Middle frontal gyrus (tissue), 1 donor: ENCODE measurements at regions not wholly inside any gene's neighbourhood (a gene's known extent, or its start where the extent isn't known, plus 50 kb on each side); places are given as distances from the start of the nearest gene placed in this dataset.
A peak's percentile ranks its signal among the peaks of the same experiment; 100 is the strongest.
"Not testable (repeated sequence)": the region's sequence is repeated elsewhere in the genome, so short reads cannot be mapped to it uniquely, and the experiment has no call there.

Experiments used
- DNase-seq: peaks from one replicate; pipeline ENCODE4 v3.0.0-alpha.2; 2015; ENCODE audit warnings: low spot score; ENCODE audit errors: extremely low spot score

DNA sequence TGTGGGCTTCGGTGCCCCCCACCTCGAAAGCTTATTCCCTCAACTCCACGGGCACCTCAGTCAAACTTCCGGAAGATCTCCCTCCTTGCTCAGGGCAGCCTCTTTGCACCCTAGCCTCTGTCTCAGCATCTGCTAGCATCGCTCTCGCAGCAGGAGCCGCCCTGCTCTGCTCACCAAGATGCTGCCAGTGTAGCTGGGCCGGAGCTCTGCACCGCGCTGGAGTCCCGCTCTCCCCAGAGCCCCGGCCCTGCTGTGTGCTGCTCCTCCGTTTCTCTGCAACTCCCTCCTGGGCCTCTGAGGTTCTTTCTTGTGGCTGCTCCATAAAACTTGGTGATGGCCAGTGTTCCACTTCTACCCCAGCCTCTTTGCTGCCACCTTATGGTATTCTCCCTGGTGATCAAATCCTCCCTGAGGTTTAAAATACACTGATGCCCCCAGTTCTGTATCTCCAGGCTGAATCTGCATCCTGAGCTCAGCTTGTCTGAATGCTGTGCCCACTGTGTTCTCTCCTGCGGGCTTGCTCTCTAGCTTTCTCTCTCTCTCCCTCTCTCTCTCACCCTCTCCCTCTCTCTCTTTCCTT lies 198.0 kb downstream of the UQCRFS1 start:
- DNase-seq, result no peak

DNA sequence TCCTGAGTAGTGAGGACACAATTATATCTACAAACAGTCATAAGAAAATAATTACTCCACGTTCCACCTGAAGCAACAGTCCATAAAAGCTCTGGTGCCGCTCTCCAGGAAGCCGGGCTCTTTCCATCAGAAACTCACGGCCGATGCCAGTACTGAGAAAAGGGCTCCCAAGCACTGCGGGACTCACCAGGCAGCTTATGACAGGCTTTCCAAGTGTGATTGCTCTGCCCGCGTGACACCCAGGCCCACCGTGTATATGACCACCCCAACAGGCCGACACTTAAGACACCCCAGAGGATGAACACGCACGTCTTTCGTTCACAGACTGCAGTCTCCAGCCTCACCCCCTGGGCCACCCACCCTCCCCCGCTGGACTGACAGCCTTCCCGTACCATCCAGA lies 199.0 kb downstream of the UQCRFS1 start:
- DNase-seq, result no peak

DNA sequence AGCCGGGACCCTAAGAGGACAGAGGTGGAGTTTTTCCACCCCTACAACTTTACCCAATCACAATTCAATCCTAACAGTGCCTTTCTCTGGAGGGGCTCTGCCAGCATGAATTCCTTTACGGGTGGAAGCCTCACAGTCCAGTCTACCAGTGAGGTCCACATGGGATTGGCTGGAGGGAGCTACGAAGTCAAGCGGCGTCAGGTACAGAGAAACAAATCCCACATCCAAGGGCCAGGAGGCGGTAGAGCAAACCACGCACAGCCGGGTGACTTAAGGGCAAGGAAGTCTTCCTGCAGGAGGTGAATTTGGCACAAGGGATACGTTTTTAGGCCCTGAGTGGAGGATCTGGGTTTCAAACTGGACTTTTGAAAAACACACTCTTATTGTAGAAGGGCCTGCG lies 199.6 kb downstream of the UQCRFS1 start:
- DNase-seq, result no peak

- DNase-seq, result no peak
Observed at GRCh38 chr19:29012457-29012856, 200.5 kb downstream of the UQCRFS1 start.

DNA sequence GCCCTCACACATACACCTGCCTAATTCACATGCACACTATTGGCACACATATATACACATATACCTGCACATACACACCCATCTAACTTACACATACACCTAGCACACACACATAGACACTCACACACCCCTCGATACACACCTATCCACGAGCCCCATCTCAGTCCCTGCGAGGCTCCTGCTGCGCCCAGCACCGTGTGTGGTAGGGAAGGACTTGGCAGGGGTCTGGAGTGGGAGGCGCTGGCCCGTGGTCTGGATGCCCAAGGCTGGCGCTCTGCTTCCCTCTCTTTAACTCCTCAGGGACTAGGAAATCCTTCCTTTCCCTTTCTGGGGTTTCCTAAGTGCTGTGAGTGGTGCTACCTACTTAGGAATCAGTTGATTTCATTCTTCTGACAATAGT lies 202.7 kb downstream of the UQCRFS1 start:
- DNase-seq, result no peak

DNA sequence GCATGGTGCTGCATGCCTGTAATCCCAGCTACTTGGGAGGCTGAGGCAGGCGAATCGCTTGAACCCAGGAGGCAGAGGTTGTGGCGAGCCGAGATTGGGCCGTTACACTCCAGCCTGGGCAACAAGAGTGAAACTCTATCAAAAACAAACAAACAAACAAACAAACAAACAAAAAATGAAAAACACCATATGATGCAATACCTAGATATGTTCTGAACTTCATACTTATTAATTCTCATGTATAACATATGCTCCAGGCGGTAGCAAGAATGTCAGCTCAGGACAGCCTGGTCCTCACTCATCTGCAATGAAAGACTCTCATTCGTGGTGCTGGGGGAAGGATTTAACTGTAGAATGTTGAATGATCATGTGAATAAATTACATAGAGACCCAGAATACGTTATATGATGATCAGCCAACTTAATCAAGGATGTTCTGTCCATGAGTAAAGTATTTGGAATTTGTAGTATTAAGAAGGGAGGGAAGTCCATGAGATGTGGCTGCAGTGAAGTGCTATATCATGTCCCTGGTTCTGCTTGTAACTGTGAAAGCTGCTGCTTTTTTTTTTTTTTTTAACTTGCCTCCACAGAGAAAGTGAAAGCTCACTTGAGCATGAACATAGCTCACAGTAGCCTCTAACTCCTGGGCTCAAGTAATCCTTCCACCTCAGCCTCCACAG lies 206.8 kb downstream of the UQCRFS1 start:
- DNase-seq, result no peak

- no peak for DNase-seq
Observed at GRCh38 chr19:29004796-29005195, 208.2 kb downstream of the UQCRFS1 start.

DNA sequence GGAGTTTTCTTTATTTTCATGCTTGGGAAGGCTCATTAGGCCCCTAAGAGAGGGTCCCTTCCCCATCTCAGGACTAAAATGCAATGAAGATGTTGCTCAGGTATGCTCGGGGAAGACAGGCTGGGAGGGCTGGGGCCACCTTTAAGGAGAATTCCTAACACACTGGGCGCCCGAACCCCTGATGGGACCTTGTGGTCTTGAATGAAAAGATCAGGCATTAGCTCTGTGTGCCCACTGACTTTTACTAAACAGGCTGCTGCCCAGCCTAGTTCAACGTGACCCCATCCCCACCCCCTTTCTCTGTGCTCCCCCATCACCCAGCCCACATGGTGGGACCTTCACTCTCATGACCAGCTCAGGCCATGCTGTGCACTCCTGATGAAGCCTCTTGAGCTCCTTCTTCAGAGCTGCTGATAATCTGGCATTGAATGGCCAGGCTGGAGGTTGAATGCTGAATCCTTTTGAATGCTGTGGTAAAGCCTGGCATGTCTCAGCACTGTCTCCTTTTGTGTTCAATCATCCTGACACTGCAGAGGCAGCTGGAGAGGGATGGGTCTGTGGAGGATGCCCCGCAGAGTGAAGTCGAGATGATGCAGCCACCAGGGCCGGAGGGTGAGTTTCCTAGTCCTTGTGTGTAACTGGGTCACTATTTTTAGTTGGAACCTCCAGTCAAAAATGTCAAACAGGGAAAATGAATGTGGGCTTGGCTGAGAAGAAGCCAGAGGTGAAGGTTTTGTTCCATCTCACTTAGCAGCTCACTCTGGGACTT lies 209.1 kb downstream of the UQCRFS1 start:
- DNase-seq, result no peak

- no peak for DNase-seq
Observed at GRCh38 chr19:29002336-29002735, 210.6 kb downstream of the UQCRFS1 start.

DNA sequence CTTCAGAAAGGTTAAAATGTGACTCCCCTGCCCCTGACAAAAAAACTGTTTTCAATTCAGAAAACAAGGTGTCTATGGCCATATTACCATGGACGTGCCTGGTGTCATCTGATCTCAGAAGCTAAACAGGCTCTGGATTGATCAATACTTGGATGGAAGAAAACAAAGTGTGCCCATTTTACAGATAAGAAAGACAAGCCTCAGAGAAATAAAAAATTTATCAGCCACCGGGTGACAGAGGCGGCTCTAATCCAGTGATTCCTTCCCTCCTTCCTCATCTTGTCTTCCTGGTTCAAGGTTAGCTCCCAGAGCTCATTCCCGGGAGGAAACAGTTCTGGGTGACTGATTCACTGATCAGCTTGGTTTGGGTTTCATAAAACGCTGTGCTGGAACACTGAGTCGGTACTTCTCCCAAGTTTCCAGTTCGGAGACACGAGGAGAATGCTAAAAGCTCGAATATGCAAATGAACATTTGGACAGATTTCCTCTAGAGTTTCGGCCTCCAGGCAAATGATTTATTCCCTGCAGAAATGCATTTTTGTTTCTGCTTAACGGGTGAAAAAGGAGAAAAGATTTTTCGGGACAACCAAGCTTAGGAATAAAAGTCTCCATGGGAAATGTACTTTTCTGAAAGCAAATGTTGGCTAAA lies 211.2 kb downstream of the UQCRFS1 start:
- DNase-seq, result peak; percentile 44

GRCh38 chr19:29001141-29001581 lies 211.8 kb downstream of the UQCRFS1 start:
- DNase-seq, result no peak

DNA sequence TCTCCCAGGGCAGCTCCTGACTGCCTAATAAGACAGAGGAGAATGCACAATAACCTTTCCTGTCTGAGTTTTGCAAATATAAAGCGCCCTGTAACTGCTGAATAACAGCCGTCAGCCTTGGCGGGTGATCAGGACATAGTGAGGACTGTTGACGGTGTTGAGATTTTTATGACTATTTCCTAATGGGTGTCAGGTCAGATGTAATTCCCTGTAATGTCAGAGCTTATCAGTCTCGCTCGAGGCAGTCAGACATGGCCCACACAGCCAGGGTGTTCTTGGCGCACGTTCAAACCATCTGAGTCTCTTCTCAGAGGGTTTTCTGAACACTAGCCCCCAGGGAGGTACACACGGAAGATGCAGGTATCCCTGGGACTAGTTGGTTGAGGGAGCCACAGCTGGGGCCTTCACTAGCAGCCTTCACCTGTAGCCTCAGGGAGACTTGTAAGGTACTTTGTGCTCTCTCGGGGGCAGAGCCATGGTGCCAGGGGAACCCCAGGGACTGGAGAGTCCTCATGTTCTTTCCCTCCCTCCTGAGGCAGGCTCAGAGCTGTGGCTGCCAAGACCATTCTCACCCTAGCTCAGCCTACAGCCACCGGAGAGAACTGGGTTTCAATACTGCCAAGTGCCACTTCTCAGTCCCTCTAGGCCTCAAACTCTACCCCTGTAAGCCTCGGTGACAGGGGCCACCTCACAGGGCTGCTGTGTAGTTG lies 213.1 kb downstream of the UQCRFS1 start:
- no peak for DNase-seq

- no peak for DNase-seq
Observed at GRCh38 chr19:28998974-28999373, 214.0 kb downstream of the UQCRFS1 start.

- not testable (repeated sequence) for DNase-seq
Observed at GRCh38 chr19:28997866-28998265, 215.1 kb downstream of the UQCRFS1 start.

DNA sequence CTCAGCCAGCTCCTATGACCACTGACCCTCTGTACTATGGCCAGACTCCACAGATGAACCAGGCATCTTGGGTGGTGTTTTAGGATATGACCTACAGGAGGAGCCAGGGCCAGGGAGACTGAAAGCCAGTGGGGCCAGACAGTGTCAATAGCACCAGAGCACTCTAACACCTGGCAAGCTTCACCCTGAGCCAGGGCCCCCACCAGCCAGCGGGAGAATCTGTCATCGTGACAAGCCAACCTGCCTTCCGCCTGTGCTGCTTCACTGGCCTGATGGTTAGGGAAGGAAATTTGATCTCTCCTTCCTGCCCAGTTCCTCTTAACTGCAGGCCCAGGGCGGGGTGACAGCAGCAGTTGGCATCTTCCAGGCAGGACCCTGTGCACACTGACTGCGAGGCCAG lies 222.4 kb downstream of the UQCRFS1 start:
- DNase-seq, result no peak

GRCh38 chr19:28989739-28990138 lies 223.2 kb downstream of the UQCRFS1 start:
- DNase-seq, result no peak

- DNase-seq, result no peak
Observed at GRCh38 chr19:28988066-28988465, 224.9 kb downstream of the UQCRFS1 start.

DNA sequence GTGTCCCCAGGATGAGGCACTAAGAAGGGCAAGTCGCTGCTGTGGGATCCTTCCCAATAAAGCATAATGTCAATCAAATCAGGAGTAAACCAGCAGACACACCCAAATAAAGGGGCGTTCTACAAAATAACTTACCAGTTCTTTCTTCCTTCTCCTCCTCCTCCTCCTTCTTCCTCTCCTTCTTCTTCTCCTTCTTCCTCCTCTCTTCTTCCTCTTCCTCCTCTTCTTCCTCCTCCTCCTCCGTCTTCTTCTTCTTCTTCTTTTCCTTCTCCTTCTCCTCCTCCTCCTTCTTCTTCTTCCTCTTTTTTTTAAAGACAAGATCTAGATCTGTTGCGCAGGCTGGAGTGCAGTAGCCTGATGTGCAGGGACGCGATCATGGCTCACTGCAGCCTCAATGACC lies 225.8 kb downstream of the UQCRFS1 start:
- DNase-seq, result no peak

DNA sequence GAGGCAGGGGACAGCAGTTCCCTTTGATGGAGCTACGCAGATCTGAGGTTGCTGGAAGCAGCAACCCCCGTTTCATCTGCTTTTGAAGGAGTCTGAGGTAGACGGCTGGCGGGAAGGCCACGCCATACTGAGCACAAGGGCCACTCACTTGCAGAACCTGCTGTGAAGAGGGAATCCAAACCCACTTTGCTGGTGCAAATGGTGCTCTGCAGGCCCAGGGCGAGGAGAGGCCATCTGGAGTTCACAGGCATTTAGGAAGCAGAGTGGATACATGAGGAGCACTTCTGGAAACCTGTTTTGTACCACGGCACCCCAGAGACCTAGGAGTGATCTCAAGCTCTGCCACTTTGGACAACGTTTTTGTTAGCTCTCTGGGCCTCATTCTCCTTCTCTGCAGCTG lies 227.8 kb downstream of the UQCRFS1 start:
- DNase-seq, result no peak

GRCh38 chr19:28984315-28984714 lies 228.6 kb downstream of the UQCRFS1 start:
- no peak for DNase-seq

DNA sequence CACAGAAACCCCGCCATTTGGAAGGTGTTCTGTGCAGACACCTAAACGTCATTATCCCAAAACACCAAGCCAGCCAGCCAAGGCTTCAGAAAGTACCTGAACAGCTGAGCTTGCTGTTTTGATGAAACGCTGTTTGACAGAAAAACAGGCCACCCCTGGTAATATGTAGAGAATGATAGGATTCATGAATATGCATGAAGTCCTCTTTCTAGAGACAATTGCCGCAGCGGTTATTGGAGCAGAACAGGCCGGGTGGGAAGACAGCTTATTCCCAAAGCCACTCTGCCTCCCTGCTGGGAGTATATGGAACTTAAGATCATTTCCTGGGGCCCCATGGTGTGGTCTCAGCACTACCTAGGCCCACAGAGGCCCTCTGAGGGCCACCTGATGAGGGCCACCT lies 229.5 kb downstream of the UQCRFS1 start:
- DNase-seq, result no peak
